ENCODE measurements at regions not wholly inside any gene's neighbourhood (a gene's known extent, or its start where the extent isn't known, plus 50 kb on each side); places are given as distances from the start of the nearest gene placed in this dataset.

- no peak overlapping the region for H3K4me3 ChIP-seq
- H3K27ac ChIP-seq, result no peak overlapping the region
- H3K36me3 ChIP-seq, result no peaks in the 10 kb centered on the region
- in situ Hi-C loops (cut with MboI; ENCODE audit: low pct_ligation_motif_present in 1 of 4, low pct_unique_long_range_greater_than_20kb in 1 of 4, low sequenced_read_pairs in 3 of 4), result no loop called here
- no peaks in the 10 kb centered on the region for H3K4me1 ChIP-seq
- WGBS, 2 donors (ENCODE audit: low coverage in 1 of 2), result 40 to 63% methylated on average over 1 to 2 of the region's 2 CpGs
- no peak for DNase-seq
- intact Hi-C loops (cut with DNase I; ENCODE audit: low total_unique reads), result no loop called here
- H3K27me3 ChIP-seq, result no peaks in the 10 kb centered on the region
- H3K9me3 ChIP-seq, result no peaks in the 10 kb centered on the region
- no peak for TF ChIP-seq POLR2AphosphoS5 (IDR thresholded peaks at IDR 0.05)
- no peak for TF ChIP-seq CTCF (IDR thresholded peaks at IDR 0.05)
- no peak for TF ChIP-seq EP300 (IDR thresholded peaks at IDR 0.05; ENCODE audit: low read depth)
- TF ChIP-seq POLR2A (IDR thresholded peaks at IDR 0.05), result no peak
Measured at GRCh38 chr21:20760221-20760620, 238.0 kb upstream of the NCAM2 start.

GRCh38 chr21:20774737-20775136 lies 223.5 kb upstream of the NCAM2 start:
- intact Hi-C loops (cut with DNase I; ENCODE audit: low total_unique reads) (no loop called here), in situ Hi-C loops (cut with MboI; ENCODE audit: low pct_ligation_motif_present in 1 of 4, low pct_unique_long_range_greater_than_20kb in 1 of 4, low sequenced_read_pairs in 3 of 4) (no loop called here)

GRCh38 chr21:20779321-20779720 lies 218.9 kb upstream of the NCAM2 start:
- DNase-seq, result no peak
- H3K27ac ChIP-seq, result no peak overlapping the region
- no peaks in the 10 kb centered on the region for H3K4me1 ChIP-seq
- in situ Hi-C loops (cut with MboI; ENCODE audit: low pct_ligation_motif_present in 1 of 4, low pct_unique_long_range_greater_than_20kb in 1 of 4, low sequenced_read_pairs in 3 of 4), result no loop called here
- H3K27me3 ChIP-seq, result no peaks in the 10 kb centered on the region
- H3K4me3 ChIP-seq, result no peak overlapping the region
- WGBS, 2 donors (ENCODE audit: low coverage in 1 of 2), result 43 to 62% methylated on average over 2 of the region's 2 CpGs
- H3K36me3 ChIP-seq, result no peaks in the 10 kb centered on the region
- no peak for TF ChIP-seq POLR2AphosphoS5 (IDR thresholded peaks at IDR 0.05)
- no peak for TF ChIP-seq CTCF (IDR thresholded peaks at IDR 0.05)
- H3K9me3 ChIP-seq, result no peaks in the 10 kb centered on the region
- intact Hi-C loops (cut with DNase I; ENCODE audit: low total_unique reads), result no loop called here

More at GRCh38 chr21:20774737-20775136, 223.5 kb upstream of the NCAM2 start:
- no peak overlapping the region for H3K4me3 ChIP-seq
- H3K27ac ChIP-seq, result no peak overlapping the region
- H3K27me3 ChIP-seq, result no peaks in the 10 kb centered on the region
- 92 to 96% methylated on average over 1 of the region's 1 CpG for WGBS, 2 donors (ENCODE audit: low coverage in 1 of 2)
- no peaks in the 10 kb centered on the region for H3K4me1 ChIP-seq
- no peaks in the 10 kb centered on the region for H3K36me3 ChIP-seq
- no peaks in the 10 kb centered on the region for H3K9me3 ChIP-seq
- no peak for DNase-seq
- TF ChIP-seq POLR2AphosphoS5 (IDR thresholded peaks at IDR 0.05) (no peak), EP300 (IDR thresholded peaks at IDR 0.05; ENCODE audit: low read depth) (no peak)

GRCh38 chr21:20783611-20784010 lies 214.6 kb upstream of the NCAM2 start:
- intact Hi-C loops (cut with DNase I; ENCODE audit: low total_unique reads), result no loop called here

More at GRCh38 chr21:20783611-20784010, 214.6 kb upstream of the NCAM2 start:
- H3K9me3 ChIP-seq, result no peaks in the 10 kb centered on the region
- no peak overlapping the region for H3K4me3 ChIP-seq
- DNase-seq, result no peak
- 78 to 85% methylated on average over 4 to 5 of the region's 5 CpGs for WGBS, 2 donors (ENCODE audit: low coverage in 1 of 2)
- no peaks in the 10 kb centered on the region for H3K4me1 ChIP-seq
- in situ Hi-C loops (cut with MboI; ENCODE audit: low pct_ligation_motif_present in 1 of 4, low pct_unique_long_range_greater_than_20kb in 1 of 4, low sequenced_read_pairs in 3 of 4), result no loop called here
- no peak overlapping the region for H3K27ac ChIP-seq
- H3K27me3 ChIP-seq, result no peaks in the 10 kb centered on the region
- no peak for TF ChIP-seq POLR2A (IDR thresholded peaks at IDR 0.05)
- no peak for TF ChIP-seq CTCF (IDR thresholded peaks at IDR 0.05)
- no peak for TF ChIP-seq EP300 (IDR thresholded peaks at IDR 0.05; ENCODE audit: low read depth)
- no peak for TF ChIP-seq POLR2AphosphoS5 (IDR thresholded peaks at IDR 0.05)
- H3K36me3 ChIP-seq, result no peaks in the 10 kb centered on the region
